HG02970 (cell line): ENCODE measurements at regions not wholly inside any gene's neighbourhood (a gene's known extent, or its start where the extent isn't known, plus 50 kb on each side); places are given as distances from the start of the nearest gene placed in this dataset.
"Not testable (repeated sequence)": the region's sequence is repeated elsewhere in the genome, so short reads cannot be mapped to it uniquely, and the experiment has no call there.

Experiments
- ATAC-seq: cut with Tn5 transposase; IDR thresholded peaks from one replicate; pipeline ENCODE4 v1.9.1; 2021; ENCODE audit warnings: mild to moderate bottlenecking, moderate library complexity, moderate number of reproducible peaks; ENCODE audit not compliant: unreplicated experiment, low FRiP score

- ATAC-seq, result not testable (repeated sequence)
Measured at GRCh38 chr3:195635262-195635873, 51.6 kb upstream of the APOD start.

- peak; percentile 97 for ATAC-seq
Measured at GRCh38 chr3:195634426-195635261, 50.9 kb upstream of the APOD start.
